ENCODE measurements at regions not wholly inside any gene's neighbourhood (a gene's known extent, or its start where the extent isn't known, plus 50 kb on each side); places are given as distances from the start of the nearest gene placed in this dataset.

DNA sequence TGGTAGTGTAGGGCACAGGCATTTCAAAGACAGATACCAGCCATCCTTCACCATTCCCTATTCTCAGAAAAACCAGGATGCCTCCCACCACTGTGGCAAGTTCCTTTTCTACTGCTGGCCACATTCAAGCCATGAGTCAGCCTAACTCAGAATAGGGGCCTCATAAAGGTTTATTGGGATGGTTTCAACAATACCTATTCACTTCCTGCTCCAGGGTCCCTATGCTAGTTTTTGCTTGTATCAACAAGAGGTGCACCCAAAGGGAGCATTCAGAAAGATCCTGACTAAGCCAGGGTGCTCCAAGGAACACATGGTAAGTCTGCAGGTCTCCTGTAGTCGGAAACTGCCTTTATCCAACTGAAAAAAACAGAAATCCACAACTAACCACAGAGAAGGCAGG is 76.9 kb upstream of the EGR2 start:
- H3K27ac Mint-ChIP-seq = no peak overlapping the region
- H3K4me1 Mint-ChIP-seq (ENCODE audit: low read depth) = no peaks in the 10 kb centered on the region
- H3K9me3 Mint-ChIP-seq (ENCODE audit: low read depth) = no peaks in the 10 kb centered on the region
- no peaks in the 10 kb centered on the region for H3K27me3 Mint-ChIP-seq
- no peak overlapping the region for H3K4me3 Mint-ChIP-seq (ENCODE audit: low read depth)
- H3K36me3 Mint-ChIP-seq (ENCODE audit: insufficient read depth) = no peaks in the 10 kb centered on the region
- TF ChIP-seq, protein P1, sequence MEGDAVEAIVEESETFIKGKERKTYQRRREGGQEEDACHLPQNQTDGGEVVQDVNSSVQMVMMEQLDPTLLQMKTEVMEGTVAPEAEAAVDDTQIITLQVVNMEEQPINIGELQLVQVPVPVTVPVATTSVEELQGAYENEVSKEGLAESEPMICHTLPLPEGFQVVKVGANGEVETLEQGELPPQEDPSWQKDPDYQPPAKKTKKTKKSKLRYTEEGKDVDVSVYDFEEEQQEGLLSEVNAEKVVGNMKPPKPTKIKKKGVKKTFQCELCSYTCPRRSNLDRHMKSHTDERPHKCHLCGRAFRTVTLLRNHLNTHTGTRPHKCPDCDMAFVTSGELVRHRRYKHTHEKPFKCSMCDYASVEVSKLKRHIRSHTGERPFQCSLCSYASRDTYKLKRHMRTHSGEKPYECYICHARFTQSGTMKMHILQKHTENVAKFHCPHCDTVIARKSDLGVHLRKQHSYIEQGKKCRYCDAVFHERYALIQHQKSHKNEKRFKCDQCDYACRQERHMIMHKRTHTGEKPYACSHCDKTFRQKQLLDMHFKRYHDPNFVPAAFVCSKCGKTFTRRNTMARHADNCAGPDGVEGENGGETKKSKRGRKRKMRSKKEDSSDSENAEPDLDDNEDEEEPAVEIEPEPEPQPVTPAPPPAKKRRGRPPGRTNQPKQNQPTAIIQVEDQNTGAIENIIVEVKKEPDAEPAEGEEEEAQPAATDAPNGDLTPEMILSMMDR (IDR thresholded peaks at IDR 0.05; ENCODE audit: unreplicated experiment) = no peak
- no peak for DNase-seq (ENCODE audit: low spot score, unreplicated experiment)

DNA sequence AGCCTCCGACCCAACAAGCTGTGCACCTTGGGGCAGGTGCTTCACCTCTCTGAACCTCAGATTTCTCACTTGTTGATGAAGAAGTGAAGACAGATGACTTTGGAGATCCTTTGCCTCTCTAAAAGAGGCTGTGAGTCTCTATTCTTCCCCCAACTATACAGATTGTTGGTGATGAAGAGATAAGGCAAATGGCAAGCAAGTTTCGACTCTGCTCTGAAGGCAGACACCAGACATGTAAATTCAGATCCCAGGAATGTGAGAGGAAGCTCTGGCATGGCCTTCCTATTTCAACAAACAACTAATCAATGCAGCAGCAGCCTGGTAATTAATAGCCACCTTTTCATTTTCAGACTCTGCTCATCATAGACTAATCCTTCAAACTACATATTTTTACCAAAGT is 74.2 kb upstream of the EGR2 start:
- Mint-ChIP-seq H3K36me3 (ENCODE audit: insufficient read depth) (no peaks in the 10 kb centered on the region), H3K4me3 (ENCODE audit: low read depth) (no peak overlapping the region), H3K27me3 (no peaks in the 10 kb centered on the region), H3K9me3 (ENCODE audit: low read depth) (no peaks in the 10 kb centered on the region), H3K4me1 (ENCODE audit: low read depth) (peaks cover 4% of the 10 kb centered on the region), H3K27ac (no peak overlapping the region)
- no peak for DNase-seq (ENCODE audit: low spot score, unreplicated experiment)
- TF ChIP-seq, protein P1 (IDR thresholded peaks at IDR 0.05; ENCODE audit: unreplicated experiment) = no peak

DNA sequence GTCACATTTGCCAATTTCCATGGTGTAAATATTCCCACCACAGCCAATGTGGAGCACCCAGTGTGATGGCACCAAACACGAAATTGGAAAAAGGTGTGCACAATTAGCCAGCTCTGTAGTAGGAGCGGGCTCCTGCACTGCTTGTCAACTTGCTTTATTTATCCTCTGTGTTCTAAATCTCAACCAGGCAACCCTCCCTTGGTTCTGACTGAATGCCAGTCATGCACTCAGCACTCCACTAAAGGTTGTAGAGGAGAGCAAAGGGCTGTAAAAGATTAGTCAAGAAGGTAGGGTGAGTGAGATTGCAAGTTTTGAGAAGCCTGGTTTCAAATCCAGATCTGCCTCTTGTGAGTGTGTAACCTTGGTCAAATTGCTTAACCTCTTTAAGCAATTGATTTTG is 71.5 kb upstream of the EGR2 start:
- H3K4me1 Mint-ChIP-seq (ENCODE audit: low read depth) = peaks cover 4% of the 10 kb centered on the region
- no peak for DNase-seq (ENCODE audit: low spot score, unreplicated experiment)

DNA sequence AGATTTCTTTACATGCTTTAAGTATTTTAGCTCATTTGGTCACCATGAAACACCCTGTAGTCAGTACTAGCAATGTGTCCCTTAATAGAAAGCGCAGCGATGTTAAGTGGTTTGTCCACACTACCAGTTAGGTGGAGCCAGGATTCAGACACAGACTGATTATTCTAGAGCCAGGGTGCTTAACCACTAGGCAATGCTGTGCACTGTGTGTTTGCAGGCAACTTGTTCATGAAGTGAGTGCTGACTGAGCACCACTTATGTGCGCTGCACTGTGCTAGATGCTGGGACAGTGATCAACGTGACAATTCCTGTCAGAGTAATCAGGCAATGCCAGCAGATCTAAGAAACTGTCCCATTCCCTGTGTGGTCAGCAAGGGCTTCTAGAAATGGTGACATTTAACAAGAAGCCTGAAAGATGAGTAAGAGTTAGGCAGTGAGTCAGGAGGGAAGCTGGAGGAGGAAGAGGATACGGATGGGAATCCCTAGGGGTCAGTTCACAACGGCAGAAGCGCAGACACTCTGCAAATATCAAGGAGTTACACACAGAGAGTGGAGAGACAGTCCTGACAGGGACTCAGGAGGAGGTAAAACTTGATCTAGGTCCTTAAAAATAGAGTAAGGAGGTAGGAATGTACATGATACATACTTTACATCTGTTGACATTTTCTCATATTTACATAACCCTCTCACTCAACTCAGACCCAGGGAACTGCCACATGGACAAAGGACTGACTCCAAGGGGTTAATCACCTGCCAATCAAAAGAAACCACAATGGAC is 69.7 kb upstream of the EGR2 start:
- DNase-seq (ENCODE audit: low spot score, unreplicated experiment) = no peak
- Mint-ChIP-seq H3K4me1 (ENCODE audit: low read depth) (peaks cover 4% of the 10 kb centered on the region), H3K9me3 (ENCODE audit: low read depth) (no peaks in the 10 kb centered on the region), H3K4me3 (ENCODE audit: low read depth) (no peak overlapping the region), H3K36me3 (ENCODE audit: insufficient read depth) (no peaks in the 10 kb centered on the region), H3K27ac (no peak overlapping the region), H3K27me3 (peaks cover 4% of the 10 kb centered on the region)
- TF ChIP-seq, protein P1 (IDR thresholded peaks at IDR 0.05; ENCODE audit: unreplicated experiment) = no peak

More for the DNA sequence above, 71.5 kb upstream of the EGR2 start:
- no peaks in the 10 kb centered on the region for H3K9me3 Mint-ChIP-seq (ENCODE audit: low read depth)
- H3K4me3 Mint-ChIP-seq (ENCODE audit: low read depth) = no peak overlapping the region
- no peaks in the 10 kb centered on the region for H3K36me3 Mint-ChIP-seq (ENCODE audit: insufficient read depth)
- TF ChIP-seq, protein P1 (IDR thresholded peaks at IDR 0.05; ENCODE audit: unreplicated experiment) = no peak
- H3K27me3 Mint-ChIP-seq = peaks cover 4% of the 10 kb centered on the region
- no peak overlapping the region for H3K27ac Mint-ChIP-seq

DNA sequence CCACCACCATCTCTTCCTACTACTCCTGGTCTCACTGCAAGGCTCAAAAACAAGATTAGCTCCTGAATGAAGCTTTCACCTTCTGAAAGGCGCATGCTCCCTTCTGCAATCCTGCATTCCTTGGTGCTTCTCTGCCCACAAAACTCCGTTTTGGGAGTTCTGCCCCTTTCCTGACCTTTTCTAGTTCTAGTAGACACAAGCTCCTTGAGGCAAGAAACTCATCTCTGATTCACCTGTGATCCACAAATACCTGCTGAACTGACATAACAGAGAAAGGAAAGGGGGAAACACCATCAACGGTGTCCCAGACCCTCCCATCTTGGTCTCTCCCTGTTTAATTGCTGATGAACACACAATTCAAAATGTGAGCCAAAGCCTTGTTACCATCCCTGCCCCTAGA is 64.0 kb upstream of the EGR2 start:
- H3K27me3 Mint-ChIP-seq = peaks cover 4% of the 10 kb centered on the region
- TF ChIP-seq, protein P1 (IDR thresholded peaks at IDR 0.05; ENCODE audit: unreplicated experiment) = no peak
- H3K9me3 Mint-ChIP-seq (ENCODE audit: low read depth) = no peaks in the 10 kb centered on the region
- DNase-seq (ENCODE audit: low spot score, unreplicated experiment) = no peak
- no peak overlapping the region for H3K27ac Mint-ChIP-seq
- H3K4me1 Mint-ChIP-seq (ENCODE audit: low read depth) = peaks cover 14% of the 10 kb centered on the region
- H3K36me3 Mint-ChIP-seq (ENCODE audit: insufficient read depth) = no peaks in the 10 kb centered on the region
- H3K4me3 Mint-ChIP-seq (ENCODE audit: low read depth) = no peak overlapping the region

Measured in progenitor cell of endocrine pancreas (in vitro differentiated cells).